ENCODE measurements at regions not wholly inside any gene's neighbourhood (a gene's known extent, or its start where the extent isn't known, plus 50 kb on each side); places are given as distances from the start of the nearest gene placed in this dataset.

DNA sequence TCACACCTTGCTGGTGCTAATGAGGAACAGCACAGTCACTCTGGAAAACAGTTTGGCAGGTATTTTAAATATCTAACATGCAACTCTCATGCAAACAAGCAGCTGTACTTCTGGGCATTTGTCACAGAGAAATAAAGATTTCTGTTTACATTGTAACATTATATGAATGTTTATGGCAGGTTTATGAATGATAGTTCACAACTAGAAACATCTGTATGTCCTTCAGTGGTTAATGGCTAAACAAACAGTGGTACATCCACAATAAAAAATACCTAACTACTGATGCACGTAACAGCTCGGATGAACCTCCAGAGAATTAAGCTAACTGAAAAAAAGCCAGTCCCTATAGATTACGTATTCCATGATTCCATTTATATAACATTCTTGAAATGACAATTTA lies 109.6 kb downstream of the GPR37 start:
- Histone ChIP-seq H3K27ac (ENCODE audit: low read depth, low read length) (no peak overlapping the region), H3K4me3 (ENCODE audit: low read depth, low read length) (no peak overlapping the region), H3K9me3 (ENCODE audit: control insufficient read depth, insufficient read depth, low read length) (no peaks in the 10 kb centered on the region), H3K27me3 (ENCODE audit: control insufficient read depth, insufficient read depth, low read length) (no peaks in the 10 kb centered on the region)
- no peak for DNase-seq (ENCODE audit: low read depth, low spot score)
- POLR2A ChIA-PET = no interaction called here
- CTCF ChIA-PET = interaction anchor here (0.7 kb wide), 1 partner anchor 26 kb away, joined by 6 read pairs; no protein-coding TSS in a partner anchor
- TF ChIP-seq, protein P1, sequence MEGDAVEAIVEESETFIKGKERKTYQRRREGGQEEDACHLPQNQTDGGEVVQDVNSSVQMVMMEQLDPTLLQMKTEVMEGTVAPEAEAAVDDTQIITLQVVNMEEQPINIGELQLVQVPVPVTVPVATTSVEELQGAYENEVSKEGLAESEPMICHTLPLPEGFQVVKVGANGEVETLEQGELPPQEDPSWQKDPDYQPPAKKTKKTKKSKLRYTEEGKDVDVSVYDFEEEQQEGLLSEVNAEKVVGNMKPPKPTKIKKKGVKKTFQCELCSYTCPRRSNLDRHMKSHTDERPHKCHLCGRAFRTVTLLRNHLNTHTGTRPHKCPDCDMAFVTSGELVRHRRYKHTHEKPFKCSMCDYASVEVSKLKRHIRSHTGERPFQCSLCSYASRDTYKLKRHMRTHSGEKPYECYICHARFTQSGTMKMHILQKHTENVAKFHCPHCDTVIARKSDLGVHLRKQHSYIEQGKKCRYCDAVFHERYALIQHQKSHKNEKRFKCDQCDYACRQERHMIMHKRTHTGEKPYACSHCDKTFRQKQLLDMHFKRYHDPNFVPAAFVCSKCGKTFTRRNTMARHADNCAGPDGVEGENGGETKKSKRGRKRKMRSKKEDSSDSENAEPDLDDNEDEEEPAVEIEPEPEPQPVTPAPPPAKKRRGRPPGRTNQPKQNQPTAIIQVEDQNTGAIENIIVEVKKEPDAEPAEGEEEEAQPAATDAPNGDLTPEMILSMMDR (IDR thresholded peaks at IDR 0.05; ENCODE audit: low read depth, low read length) = no peak

DNA sequence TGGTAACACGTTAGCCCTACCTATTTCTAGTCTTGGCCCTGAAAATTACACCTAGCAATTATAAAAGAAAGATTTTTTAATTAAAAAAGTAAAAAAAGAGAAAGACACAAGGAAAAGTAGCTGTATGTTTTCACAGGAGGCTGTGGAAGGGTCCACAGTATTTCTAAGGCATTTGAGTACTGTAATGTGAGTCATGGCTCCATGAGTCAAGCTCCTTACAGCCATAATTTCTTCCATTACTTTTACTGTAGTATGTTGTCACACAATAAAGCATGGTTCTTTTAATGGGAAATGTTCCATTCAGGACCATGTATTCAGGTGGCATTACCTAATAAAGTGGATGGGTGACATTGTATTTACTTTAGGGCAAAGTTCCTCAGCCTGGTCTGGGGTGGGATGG lies 113.4 kb downstream of the GPR37 start:
- ChIA-PET POLR2A (no interaction called here), CTCF (no interaction called here)
- no peak overlapping the region for H3K27ac ChIP-seq (ENCODE audit: low read depth, low read length)
- H3K27me3 ChIP-seq (ENCODE audit: control insufficient read depth, insufficient read depth, low read length) = no peaks in the 10 kb centered on the region
- no peaks in the 10 kb centered on the region for H3K9me3 ChIP-seq (ENCODE audit: control insufficient read depth, insufficient read depth, low read length)
- DNase-seq (ENCODE audit: low read depth, low spot score) = peak; percentile 13
- H3K4me3 ChIP-seq (ENCODE audit: low read depth, low read length) = no peak overlapping the region
- TF ChIP-seq, protein P1 (IDR thresholded peaks at IDR 0.05; ENCODE audit: low read depth, low read length) = no peak

DNA sequence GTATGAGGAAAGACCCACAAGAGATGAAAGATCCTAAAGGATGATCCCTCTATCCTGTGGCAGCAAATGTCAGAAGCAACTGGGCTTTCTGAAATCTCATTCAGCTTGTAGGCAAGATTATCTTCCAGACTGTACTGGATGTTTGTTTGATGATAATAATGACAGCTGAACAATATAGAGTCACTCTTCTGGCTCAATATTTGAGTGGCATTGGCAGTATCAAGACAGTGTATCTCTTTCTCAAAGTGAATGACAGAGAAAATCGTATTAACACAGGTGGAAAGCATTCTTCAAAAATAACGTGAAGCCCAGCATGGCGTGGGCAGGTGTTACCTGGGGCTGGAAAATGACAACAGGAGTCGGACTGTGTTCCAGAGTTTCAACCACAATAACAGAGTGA lies 114.5 kb downstream of the GPR37 start:
- Histone ChIP-seq H3K27me3 (ENCODE audit: control insufficient read depth, insufficient read depth, low read length) (no peaks in the 10 kb centered on the region), H3K9me3 (ENCODE audit: control insufficient read depth, insufficient read depth, low read length) (no peaks in the 10 kb centered on the region), H3K4me3 (ENCODE audit: low read depth, low read length) (no peak overlapping the region), H3K27ac (ENCODE audit: low read depth, low read length) (no peak overlapping the region)
- POLR2A ChIA-PET = no interaction called here
- TF ChIP-seq, protein P1 (IDR thresholded peaks at IDR 0.05; ENCODE audit: low read depth, low read length) = no peak
- CTCF ChIA-PET = no interaction called here
- no peak for DNase-seq (ENCODE audit: low read depth, low spot score)

DNA sequence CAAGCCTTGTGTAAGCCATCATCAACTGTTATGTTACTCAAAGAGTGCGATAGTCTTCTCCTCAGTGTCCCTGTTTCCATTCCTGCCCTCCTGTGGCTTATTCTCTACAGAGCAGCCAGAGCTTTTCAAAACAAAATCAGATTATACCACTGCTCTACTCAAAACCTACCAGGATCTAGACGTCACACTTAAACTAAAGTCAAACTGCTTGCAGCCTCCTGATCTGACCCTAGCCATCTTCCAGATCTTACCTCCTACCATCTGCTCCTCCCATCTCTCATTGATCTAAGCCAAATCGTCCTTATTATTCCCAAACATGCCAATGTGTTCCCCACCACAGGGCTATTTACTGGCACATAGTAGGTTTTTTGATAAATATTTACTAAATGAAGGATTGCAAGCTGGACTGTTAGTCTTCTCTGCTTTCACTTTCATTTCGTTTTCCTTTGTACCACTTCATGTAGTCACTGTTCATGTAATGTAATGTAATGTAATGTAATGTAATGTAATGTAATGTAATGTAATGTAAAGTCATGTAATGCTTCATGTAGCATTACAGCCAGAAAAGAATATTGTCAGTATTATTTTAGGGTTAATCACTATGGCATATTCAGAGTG lies 116.1 kb downstream of the GPR37 start:
- no peaks in the 10 kb centered on the region for H3K27me3 ChIP-seq (ENCODE audit: control insufficient read depth, insufficient read depth, low read length)
- no peak overlapping the region for H3K27ac ChIP-seq (ENCODE audit: low read depth, low read length)
- TF ChIP-seq, protein P1 (IDR thresholded peaks at IDR 0.05; ENCODE audit: low read depth, low read length) = no peak
- ChIA-PET CTCF (no interaction called here), POLR2A (no interaction called here)
- no peak overlapping the region for H3K4me3 ChIP-seq (ENCODE audit: low read depth, low read length)
- H3K9me3 ChIP-seq (ENCODE audit: control insufficient read depth, insufficient read depth, low read length) = no peaks in the 10 kb centered on the region
- no peak for DNase-seq (ENCODE audit: low read depth, low spot score)

DNA sequence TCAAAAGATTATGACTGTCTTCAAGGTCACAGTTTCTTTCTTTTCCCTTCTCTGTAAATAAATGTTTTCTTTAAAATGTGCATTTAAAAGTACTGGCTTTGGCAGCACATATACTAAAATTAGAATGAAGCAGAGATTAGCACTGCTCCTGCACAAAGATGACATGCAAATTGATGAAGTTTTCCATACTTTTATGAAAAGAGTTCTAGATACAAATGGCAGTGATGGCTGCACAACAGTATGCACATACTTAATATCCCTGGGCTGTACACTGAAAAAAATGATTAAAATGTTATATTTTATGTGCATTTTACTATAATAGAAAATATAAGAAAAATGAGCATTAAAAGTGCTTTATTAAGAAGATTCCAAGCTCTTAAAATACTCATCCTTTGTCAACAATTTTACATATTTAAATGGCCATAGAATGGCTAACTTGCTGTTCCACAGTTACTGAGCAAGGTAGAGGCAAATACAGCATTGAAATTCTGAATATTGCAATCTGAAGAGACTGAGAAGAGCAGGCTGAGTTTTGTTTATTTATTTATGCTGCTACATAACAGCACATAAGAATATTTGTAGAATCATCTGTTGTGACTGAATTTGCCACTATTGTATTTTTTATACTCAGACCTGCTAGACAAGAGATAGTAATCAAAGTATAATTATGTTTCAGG lies 117.8 kb downstream of the GPR37 start:
- CTCF ChIA-PET = no interaction called here

More for the DNA sequence above, 117.8 kb downstream of the GPR37 start:
- POLR2A ChIA-PET = no interaction called here
- Histone ChIP-seq H3K27ac (ENCODE audit: low read depth, low read length) (no peak overlapping the region), H3K27me3 (ENCODE audit: control insufficient read depth, insufficient read depth, low read length) (no peaks in the 10 kb centered on the region), H3K4me3 (ENCODE audit: low read depth, low read length) (no peak overlapping the region), H3K9me3 (ENCODE audit: control insufficient read depth, insufficient read depth, low read length) (no peaks in the 10 kb centered on the region)
- TF ChIP-seq, protein P1 (IDR thresholded peaks at IDR 0.05; ENCODE audit: low read depth, low read length) = no peak
- DNase-seq (ENCODE audit: low read depth, low spot score) = no peak

Measured in AG04450 (cell line).